Muscle layer of colon (tissue), 2 donors: ENCODE measurements at regions not wholly inside any gene's neighbourhood (a gene's known extent, or its start where the extent isn't known, plus 50 kb on each side); places are given as distances from the start of the nearest gene placed in this dataset.

ENCODE experiments used
- H3K27ac ChIP-seq: one replicate; pipeline ENCODE4 v1.7.0; 2013; ENCODE audit warnings: low read depth, mild to moderate bottlenecking, low read length, moderate library complexity
- H3K27me3 ChIP-seq, 2 donors: one replicate each; pipeline ENCODE4 v1.7.0; 2013; ENCODE audit warnings: low read length in 2 of 2, mild to moderate bottlenecking in 2 of 2; ENCODE audit not compliant: insufficient read depth in 2 of 2, control insufficient read depth in 1 of 2
- H3K36me3 ChIP-seq: one replicate; pipeline ENCODE4 v1.7.0; 2013; ENCODE audit warnings: mild to moderate bottlenecking, low read length; ENCODE audit not compliant: insufficient read depth
- H3K4me1 ChIP-seq: one replicate; pipeline ENCODE4 v1.7.0; 2013; ENCODE audit warnings: mild to moderate bottlenecking, low read length; ENCODE audit not compliant: insufficient read depth
- H3K4me3 ChIP-seq, 2 donors: one replicate each; pipeline ENCODE4 v1.7.0; 2013; ENCODE audit warnings: low read length in 2 of 2, low read depth in 1 of 2, mild to moderate bottlenecking in 1 of 2, moderate library complexity in 1 of 2
- H3K9ac ChIP-seq: one replicate; pipeline ENCODE4 v1.7.0; 2013; ENCODE audit warnings: low read length
- H3K9me3 ChIP-seq: one replicate; pipeline ENCODE4 v1.7.0; 2013; ENCODE audit warnings: mild to moderate bottlenecking, low read length
- donor health status: abdominal sarcoma.
- donor health status: Adenocarcinoma of cecum.

- Histone ChIP-seq H3K4me1 (no peaks in the 10 kb centered on the region), H3K27ac (no peak overlapping the region), H3K9ac (no peak overlapping the region), H3K36me3 (no peaks in the 10 kb centered on the region), H3K4me3 (no peak overlapping the region), H3K9me3 (no peaks in the 10 kb centered on the region), H3K27me3 (peaks cover 38 to 74% of the 10 kb centered on the region in 2 donors)
Measured at GRCh38 chr17:49910094-49910857, 58.7 kb upstream of the DLX4 start.

GRCh38 chr17:49910858-49911204, 58.2 kb upstream of the DLX4 start:
- Histone ChIP-seq H3K27me3 (peaks cover 38 to 70% of the 10 kb centered on the region in 2 donors), H3K36me3 (no peaks in the 10 kb centered on the region), H3K27ac (no peak overlapping the region), H3K4me1 (no peaks in the 10 kb centered on the region), H3K9ac (no peak overlapping the region), H3K4me3 (no peak overlapping the region), H3K9me3 (no peaks in the 10 kb centered on the region)

- Histone ChIP-seq H3K9me3 (no peaks in the 10 kb centered on the region), H3K9ac (no peak overlapping the region), H3K4me1 (no peaks in the 10 kb centered on the region), H3K27ac (no peak overlapping the region), H3K4me3 (no peak overlapping the region), H3K36me3 (no peaks in the 10 kb centered on the region), H3K27me3 (peaks cover 34 to 63% of the 10 kb centered on the region in 2 donors)
Measured at GRCh38 chr17:49911719-49912118, 57.3 kb upstream of the DLX4 start.

- no peaks in the 10 kb centered on the region for H3K4me1 ChIP-seq
- no peak overlapping the region for H3K27ac ChIP-seq
- peaks cover 29 to 47% of the 10 kb centered on the region in 2 donors for H3K27me3 ChIP-seq
Measured at GRCh38 chr17:49913226-49914095, 55.5 kb upstream of the DLX4 start.

GRCh38 chr17:49914096-49914490, 54.9 kb upstream of the DLX4 start:
- Histone ChIP-seq H3K9me3 (no peaks in the 10 kb centered on the region), H3K27ac (no peak overlapping the region), H3K27me3 (peaks cover 22 to 41% of the 10 kb centered on the region in 2 donors), H3K36me3 (no peaks in the 10 kb centered on the region), H3K4me1 (no peaks in the 10 kb centered on the region), H3K9ac (no peak overlapping the region), H3K4me3 (no peak overlapping the region)

More at GRCh38 chr17:49913226-49914095, 55.5 kb upstream of the DLX4 start:
- no peaks in the 10 kb centered on the region for H3K9me3 ChIP-seq
- no peak overlapping the region for H3K4me3 ChIP-seq
- no peak overlapping the region for H3K9ac ChIP-seq
- H3K36me3 ChIP-seq: no peaks in the 10 kb centered on the region

- Histone ChIP-seq H3K9me3 (no peaks in the 10 kb centered on the region), H3K27ac (no peak overlapping the region), H3K27me3 (peaks cover 17 to 35% of the 10 kb centered on the region in 2 donors), H3K4me3 (no peak overlapping the region), H3K4me1 (no peaks in the 10 kb centered on the region), H3K9ac (no peak overlapping the region), H3K36me3 (no peaks in the 10 kb centered on the region)
Measured at GRCh38 chr17:49914664-49915063, 54.3 kb upstream of the DLX4 start.

GRCh38 chr17:49915260-49915659, 53.7 kb upstream of the DLX4 start:
- Histone ChIP-seq H3K9ac (no peak overlapping the region), H3K4me3 (no peak overlapping the region), H3K36me3 (no peaks in the 10 kb centered on the region), H3K9me3 (no peaks in the 10 kb centered on the region), H3K27me3 (peaks cover 13 to 33% of the 10 kb centered on the region in 2 donors), H3K27ac (no peak overlapping the region), H3K4me1 (no peaks in the 10 kb centered on the region)

- Histone ChIP-seq H3K27ac (no peak overlapping the region), H3K9ac (no peak overlapping the region), H3K9me3 (no peaks in the 10 kb centered on the region), H3K4me1 (no peaks in the 10 kb centered on the region), H3K4me3 (no peak overlapping the region), H3K27me3 (peaks cover 10 to 29% of the 10 kb centered on the region in 2 donors), H3K36me3 (no peaks in the 10 kb centered on the region)
Measured at GRCh38 chr17:49915670-49916069, 53.3 kb upstream of the DLX4 start.

- Histone ChIP-seq H3K4me1 (no peaks in the 10 kb centered on the region), H3K27ac (no peak overlapping the region), H3K27me3 (peaks cover 0 to 16% of the 10 kb centered on the region in 2 donors)
Measured at GRCh38 chr17:49916854-49917515, 52.0 kb upstream of the DLX4 start.

GRCh38 chr17:49918591-49918990, 50.4 kb upstream of the DLX4 start:
- no peaks in the 10 kb centered on the region for H3K9me3 ChIP-seq
- H3K27me3 ChIP-seq: peaks cover 0 to 8% of the 10 kb centered on the region in 2 donors
- no peak overlapping the region for H3K27ac ChIP-seq
- H3K9ac ChIP-seq: no peak overlapping the region
- no peaks in the 10 kb centered on the region for H3K4me1 ChIP-seq
- no peaks in the 10 kb centered on the region for H3K36me3 ChIP-seq
- no peak overlapping the region for H3K4me3 ChIP-seq

More at GRCh38 chr17:49916854-49917515, 52.0 kb upstream of the DLX4 start:
- no peaks in the 10 kb centered on the region for H3K36me3 ChIP-seq
- no peak overlapping the region for H3K9ac ChIP-seq
- no peaks in the 10 kb centered on the region for H3K9me3 ChIP-seq
- H3K4me3 ChIP-seq: no peak overlapping the region
